Caki2 (cell line): ENCODE measurements at regions not wholly inside any gene's neighbourhood (a gene's known extent, or its start where the extent isn't known, plus 50 kb on each side); places are given as distances from the start of the nearest gene placed in this dataset.
"Not testable (repeated sequence)": the region's sequence is repeated elsewhere in the genome, so short reads cannot be mapped to it uniquely, and the experiment has no call there.

Experiments
- DNase-seq: peaks from one replicate; pipeline ENCODE4 v3.0.0-alpha.2; 2015; ENCODE audit warnings: low read depth
- in situ Hi-C: cut with HindIII; loops from 2 replicates; pipeline ENCODE4 v1.10.0; 2016; ENCODE audit warnings: low sequenced_read_pairs, low pct_unique_long_range_greater_than_20kb, mixed read lengths

DNA sequence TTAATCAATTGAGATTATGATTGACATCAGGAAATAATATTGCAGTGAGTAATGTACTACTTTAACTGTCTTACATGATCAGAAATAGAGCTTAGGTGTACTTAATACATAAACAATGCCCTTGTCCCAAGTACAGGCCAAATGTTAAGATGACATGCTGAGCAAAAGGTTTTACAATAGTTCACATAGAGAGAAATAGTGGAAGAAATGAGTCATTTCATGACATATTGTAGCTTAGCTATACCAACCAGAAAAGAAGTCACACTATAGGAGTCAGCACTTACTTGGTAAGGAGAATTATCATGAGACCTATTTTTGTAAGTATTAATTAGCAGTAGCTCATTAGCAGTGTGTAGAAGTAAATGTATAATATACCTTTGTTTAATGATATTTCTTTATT is 96.4 kb upstream of the NANOGP8 start:
- DNase-seq: no peak
- in situ Hi-C loops: no loop called here

DNA sequence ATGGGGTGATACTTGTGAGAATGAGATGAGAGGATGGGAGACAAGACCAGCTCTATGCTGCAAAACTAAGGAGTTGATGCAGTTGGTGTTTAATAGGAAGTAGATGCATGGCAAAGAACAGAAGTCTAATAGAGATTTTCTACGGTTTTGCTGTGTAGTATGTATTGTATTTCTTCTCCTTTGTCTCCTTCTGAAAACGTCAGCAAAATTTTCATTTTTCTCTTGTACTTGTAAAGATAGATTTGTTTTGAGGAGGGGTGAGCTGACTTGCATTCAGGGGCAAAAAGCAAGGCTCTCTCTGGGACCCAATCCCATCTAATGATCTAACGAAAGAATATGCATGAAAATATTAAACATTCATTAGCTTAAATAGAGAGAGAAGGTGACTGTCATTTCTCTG is 94.6 kb upstream of the NANOGP8 start:
- in situ Hi-C loops: no loop called here
- no peak for DNase-seq

DNA sequence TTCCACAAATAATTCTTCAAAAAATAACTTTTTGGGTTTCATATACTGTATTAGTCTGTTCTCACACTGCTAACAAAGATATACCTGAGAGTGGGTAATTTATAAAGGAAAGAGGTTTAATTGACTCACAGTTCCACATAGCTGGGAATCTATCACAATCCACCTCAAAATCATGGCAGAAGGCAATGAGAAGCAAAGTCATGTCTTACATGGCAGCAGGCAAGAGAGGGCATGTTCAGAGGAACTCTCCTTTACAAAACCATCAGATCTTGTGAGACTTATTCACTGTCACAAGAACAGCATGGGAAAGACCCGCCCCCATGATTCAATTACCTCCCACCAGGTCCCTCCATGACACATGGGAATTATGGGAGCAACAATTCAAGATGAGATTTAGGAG is 93.1 kb upstream of the NANOGP8 start:
- DNase-seq, in situ Hi-C loops: not testable (repeated sequence)

DNA sequence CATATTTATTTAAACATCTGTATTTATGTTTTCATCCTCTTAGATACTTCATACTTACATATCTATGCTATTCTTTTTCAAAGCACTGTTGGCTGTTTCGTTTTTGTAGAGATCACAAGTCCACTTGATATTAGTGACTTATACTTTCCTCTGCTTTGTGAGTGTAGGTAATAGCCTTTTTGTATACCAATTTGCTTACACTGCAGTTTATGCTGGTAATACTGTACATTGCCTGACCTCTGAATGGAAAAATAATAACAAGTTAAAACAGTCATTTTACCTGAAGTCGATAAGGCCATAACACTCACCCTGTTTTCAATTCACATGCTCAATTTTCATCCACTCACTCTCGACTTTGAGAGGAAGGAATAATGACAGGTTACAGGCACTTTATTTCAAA is 89.9 kb upstream of the NANOGP8 start:
- no peak for DNase-seq
- in situ Hi-C loops: no loop called here

DNA sequence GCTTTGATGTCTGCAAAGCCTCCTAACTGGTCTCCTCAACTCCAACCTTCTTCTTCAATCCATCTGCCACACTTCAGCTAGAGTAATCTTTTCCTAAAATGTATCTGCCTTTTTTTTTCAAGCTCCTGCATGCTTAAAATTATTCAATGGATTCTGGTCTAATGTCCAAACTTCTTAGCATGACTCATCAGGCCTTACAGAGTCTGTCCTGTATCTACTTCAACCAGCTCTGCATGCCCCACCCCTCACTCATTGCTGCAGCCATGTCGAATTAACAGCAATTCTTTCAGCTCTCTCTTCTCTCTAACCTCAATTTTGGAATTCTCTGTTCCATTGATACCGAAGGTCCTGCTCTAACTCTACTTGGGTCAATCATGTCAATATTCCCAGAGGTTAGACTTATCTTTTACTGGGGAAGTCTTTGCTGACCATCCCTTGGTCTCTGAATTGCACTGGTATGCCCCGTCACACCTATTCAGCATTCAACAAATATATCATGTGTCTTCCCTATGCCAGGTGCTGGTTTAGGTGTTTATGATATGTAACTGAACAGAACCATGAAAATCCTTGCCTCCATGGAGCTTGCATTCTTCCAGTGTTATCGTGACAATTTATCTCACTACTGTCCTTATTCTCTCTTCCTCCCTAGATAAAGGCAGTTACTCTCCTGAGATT is 88.5 kb upstream of the NANOGP8 start:
- no peak for DNase-seq
- in situ Hi-C loops: no loop called here

DNA sequence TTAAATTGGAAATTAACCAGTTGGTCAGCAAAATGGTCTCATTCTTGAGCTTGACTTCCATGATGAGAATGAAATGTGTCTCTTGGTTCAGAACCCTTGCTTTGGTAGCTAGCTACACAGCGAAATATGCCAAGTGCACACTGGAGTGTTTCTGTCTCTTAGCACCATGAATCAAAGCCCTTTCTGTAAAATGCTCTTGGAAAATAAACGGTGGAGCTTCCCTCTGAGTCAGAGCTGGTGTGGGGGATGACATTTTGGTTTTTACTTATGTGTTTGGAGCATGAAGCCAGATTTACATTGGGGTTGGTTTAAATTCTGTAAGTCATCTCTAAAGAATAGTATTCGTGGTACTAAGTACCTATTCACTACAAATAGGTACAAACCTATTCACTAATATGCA is 85.1 kb upstream of the NANOGP8 start:
- in situ Hi-C loops: no loop called here
- no peak for DNase-seq

DNA sequence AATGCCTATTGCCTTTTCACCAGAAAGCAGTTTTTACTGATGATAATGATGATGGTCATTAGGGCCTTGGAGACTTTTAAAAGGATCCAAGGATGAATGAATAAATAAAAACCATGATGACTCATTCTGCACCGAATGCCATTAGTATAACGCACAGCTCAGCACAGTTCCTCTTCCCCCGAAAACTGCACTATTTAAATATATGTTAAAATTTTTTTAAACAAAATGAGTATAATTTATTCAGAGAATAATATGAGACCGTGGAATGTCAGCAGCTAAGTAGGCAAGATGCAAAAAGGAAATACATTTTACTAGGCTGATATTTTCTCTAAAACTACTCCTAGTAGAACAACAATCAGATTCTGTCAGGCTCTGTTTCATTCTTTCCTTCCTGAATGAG is 83.4 kb upstream of the NANOGP8 start:
- in situ Hi-C loops: no loop called here
- DNase-seq: peak; percentile 15

DNA sequence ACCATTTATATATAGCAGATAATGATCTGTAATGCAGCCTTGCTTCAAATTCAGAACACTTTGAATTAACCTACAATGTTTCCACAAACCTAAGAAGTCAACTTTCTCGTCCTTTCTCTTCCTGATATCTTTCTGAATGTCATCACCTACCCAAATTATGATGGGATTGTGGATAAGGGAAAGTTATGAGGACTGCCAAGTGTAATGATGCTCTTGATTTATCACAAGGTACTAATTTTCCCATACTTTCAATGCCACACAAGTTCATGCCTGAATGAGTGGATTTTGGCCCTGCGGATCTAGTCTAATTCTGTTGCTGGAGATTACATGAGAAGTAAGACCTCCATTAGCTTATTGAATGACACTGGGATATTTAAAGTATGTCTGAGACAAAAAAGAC is 82.6 kb upstream of the NANOGP8 start:
- in situ Hi-C loops: no loop called here
- DNase-seq: no peak

DNA sequence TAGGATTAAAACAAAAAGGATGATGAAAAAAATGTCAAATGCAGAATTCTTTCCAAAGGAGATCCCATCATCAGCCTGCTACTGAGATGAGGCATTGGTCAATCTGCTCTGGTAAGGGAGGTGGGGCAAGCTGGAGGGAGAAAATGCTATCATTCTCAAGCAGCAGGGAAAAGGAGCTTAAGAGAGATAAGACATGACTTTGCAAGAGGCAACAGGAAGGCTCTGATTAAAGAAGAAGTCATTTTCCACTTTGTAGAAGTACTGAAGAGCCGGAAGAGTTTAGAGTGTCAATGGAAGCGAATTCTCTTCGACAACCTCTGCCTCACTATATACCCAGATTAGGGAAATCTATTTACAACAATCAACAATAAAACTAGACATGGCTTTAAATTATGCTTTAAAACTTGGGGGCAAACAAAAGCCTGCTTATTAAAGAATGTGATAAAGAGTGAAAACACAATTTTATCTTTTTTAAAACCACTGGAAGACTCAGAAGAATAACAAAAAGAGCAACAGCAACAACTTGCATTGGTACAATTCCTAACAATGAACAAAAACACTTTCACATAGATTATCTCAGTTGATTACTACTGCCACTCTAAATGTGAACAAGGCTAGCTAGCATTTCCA is 81.8 kb upstream of the NANOGP8 start:
- in situ Hi-C loops: no loop called here

DNA sequence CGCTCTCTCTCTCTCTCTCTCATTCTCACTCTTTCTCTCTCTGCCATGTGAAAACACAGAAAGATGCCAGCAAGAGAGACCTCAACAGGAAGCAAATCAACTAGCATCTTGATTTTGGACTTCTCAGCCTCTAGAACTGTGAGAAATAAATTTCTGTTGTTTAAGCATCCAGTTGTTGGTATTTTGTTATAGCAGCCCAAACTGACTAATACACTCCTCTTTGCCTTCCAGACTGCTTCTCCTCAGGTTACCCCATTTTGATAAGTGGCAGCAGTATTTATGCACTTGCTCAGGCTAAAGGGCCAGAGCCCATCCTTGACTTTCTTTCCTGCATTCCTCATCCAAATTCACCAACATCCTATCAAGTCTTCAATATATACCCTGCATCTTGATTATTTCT is 76.6 kb upstream of the NANOGP8 start:
- in situ Hi-C loops: no loop called here
- no peak for DNase-seq

More for the DNA sequence above, 81.8 kb upstream of the NANOGP8 start:
- no peak for DNase-seq

DNA sequence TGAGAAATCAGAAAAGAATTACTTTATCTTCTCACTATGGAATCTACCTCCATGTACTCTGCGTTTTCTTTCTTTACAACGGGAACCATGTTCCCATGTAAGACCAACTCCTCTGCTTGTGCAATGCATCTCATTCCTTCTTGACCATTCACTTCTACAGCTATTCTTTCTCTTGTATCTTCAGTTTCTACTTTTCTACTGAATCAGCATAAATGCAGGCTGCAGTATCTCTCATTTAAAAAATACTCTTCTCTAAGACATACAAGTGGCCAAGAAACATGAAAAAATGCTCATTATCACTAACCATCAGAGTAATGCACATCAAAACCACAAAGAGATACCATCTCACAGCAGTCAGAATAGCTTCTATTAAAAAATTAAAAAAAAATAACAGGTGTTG is 74.1 kb upstream of the NANOGP8 start:
- in situ Hi-C loops: no loop called here

DNA sequence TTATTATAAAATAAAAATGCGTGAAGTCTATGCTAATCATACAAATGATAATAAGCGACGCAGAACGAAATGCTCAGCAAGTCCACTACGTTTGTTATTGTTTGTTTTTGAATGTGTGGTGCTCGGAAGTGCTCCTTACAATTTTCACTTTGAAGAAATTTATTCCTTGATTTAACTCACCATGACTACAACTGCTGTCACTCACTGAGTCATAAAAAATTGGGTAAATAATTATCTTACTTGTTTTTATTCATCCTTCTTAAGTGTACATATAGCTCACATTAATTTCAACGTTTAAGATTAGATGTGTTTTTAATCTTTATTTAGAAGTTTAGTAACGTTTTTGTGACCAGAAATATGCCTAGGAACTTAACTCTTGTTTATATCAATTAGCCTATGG is 66.7 kb upstream of the NANOGP8 start:
- in situ Hi-C loops: no loop called here
- no peak for DNase-seq

More for the DNA sequence above, 74.1 kb upstream of the NANOGP8 start:
- no peak for DNase-seq

DNA sequence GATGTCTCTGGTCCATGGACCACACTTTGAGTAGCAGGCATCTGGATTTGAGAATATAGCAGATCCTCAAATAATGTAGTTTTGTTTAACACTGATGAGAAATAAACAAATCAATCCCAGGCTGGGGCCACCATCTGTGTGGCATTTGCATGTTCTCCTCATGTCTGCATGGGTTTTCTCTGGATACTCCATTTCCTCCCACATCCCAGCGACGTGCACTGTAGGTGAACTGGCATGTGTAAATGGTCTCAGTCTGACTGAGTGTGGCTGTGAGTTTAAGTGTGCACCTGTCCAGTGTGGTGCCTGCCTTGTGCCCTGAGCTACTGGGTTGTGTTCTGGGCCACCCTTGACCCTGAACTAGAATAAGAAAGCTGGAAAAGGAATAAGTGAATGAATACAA is 66.3 kb upstream of the NANOGP8 start:
- no peak for DNase-seq
- in situ Hi-C loops: no loop called here

DNA sequence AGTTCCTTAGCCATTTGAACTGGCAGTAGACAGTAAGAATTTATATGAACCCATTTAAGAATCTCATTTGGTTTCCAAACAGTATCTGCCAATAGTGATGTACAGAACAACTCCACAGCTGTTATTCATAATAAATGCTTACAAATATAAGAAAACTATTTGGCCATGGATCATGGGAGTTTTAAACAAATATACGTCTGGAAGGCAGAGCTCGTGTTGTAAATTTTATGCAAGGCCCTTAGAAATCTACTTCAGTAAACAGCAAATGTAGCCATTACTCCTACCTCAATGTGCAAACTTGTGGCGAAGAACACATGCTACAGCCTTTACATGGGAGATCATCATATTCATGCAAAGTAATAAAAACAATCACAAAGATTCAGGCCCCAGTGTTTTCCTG is 65.3 kb upstream of the NANOGP8 start:
- DNase-seq: no peak
- in situ Hi-C loops: no loop called here

DNA sequence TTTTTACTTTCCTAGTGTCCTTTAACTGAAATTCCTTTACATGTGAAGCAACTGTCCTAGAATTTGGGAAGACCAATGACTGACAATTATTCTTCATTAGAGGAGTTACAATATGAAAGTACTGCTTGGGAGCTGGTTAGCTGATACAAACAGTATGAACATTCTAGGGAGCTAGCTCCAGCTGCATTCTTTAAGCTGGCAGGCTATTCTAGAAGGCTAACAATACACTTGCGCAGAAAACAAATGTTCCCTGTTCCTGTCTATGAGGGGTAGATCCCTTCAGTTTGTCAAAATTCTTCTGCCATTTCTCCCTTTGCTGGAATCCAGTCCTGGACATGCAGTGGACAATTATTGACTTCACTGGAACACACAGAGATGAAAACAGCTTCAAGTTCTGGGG is 60.2 kb upstream of the NANOGP8 start:
- no peak for DNase-seq
- in situ Hi-C loops: no loop called here

DNA sequence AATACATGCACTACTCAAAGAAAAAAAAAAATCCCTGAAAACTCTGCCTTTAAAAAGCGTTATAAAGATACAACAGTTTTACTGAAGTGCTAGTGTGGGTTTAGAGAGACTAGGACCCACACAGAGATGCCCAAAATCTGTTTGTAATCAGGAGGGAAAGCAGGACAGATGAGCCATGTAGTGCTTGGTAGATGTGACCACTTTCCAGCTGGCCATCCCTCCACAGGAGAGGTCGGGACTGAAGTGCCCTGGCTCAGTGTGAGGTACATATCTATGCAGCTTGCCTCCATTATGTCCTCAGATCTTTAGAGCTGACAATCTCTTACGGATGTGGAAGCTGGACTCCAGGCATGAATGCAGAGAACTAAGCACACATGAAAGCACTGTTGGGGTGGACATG is 57.5 kb upstream of the NANOGP8 start:
- no peak for DNase-seq
- in situ Hi-C loops: no loop called here

DNA sequence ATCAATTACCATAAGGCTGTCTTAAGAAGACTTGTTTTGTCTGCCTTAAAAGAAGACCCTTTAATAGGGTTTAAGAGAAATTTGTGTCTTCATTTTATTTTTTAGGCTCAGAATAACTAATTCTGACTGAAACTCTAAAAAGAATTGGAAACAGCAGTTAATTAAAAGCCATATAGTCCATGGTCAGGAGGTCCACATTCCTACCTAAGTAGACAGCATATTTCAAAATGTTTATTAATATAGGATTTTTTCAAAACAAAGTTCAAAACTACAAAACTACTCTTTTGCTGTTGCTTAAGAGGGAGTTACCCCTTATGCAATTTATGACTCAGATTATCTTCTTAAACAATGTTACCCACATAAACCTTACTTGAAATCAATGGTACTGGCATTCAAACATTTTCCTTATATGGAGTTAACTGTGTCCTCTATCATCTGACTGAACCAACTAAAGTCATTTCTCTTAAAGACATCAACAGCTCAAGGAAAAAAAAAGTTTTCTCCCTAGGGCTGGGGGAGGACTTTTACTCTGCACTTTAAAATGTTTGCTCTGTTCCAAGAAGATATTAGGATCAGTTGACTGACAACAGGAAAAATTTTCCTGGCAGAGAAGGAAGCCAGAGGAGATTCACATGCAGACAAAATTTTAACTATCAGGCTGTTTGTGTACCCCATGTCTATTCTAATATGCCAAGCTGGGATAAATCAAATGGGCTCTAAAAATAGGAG is 56.8 kb upstream of the NANOGP8 start:
- in situ Hi-C loops: no loop called here
- no peak for DNase-seq

DNA sequence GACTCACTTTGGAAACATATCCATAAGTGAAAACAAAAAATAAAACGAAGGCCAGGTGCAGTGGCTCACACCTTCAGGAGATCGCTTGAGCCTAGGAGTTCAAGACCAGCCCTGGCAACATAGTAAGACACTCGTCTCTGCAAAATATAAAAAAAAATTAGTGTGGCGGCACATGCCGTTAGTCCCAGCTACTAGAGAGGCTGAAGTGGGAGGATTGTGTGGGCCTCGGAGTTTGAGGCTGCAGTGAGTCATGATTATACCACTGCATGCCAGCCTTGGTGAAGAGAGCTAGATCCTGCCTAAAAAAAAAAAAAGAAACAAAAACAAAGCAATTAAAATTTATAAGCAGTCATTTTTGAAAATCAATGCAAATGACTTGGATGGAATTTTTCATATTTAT is 54.7 kb upstream of the NANOGP8 start:
- in situ Hi-C loops: no loop called here
- no peak for DNase-seq

DNA sequence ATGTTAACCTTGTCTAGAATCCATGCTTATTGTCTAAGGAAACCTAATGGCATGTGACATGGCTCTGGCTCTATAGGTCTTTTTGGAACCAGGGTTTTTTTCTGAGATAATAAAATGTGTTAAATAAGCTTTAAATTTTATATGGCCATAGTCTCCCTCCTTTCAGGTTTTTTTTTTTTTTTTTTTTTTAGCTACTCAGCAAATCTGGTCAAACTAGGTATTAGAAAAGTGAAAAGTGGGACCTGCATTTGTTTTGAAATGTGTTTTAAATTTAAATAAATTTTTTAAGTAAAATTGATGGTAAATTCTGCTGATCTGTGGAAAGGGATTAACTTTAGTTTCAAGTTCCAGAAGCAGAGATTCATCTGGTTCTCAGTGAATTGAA is 52.1 kb upstream of the NANOGP8 start:
- in situ Hi-C loops: no loop called here
- no peak for DNase-seq
